PC-9 (cell line): ENCODE measurements at regions not wholly inside any gene's neighbourhood (a gene's known extent, or its start where the extent isn't known, plus 50 kb on each side); places are given as distances from the start of the nearest gene placed in this dataset.

Experiments
- EZH2 ChIP-seq: fragments of 200-600 bp; sonication (generic); IDR thresholded peaks from 2 replicates; pipeline ENCODE4 v1.8.0; 2017; ENCODE audit warnings: antibody characterized with exemption, low read depth
- TF ChIP-seq, protein P1 (sequence below): fragments of 200-600 bp; sonication (generic); conservative IDR thresholded peaks from 2 replicates; pipeline ENCODE4 v1.6.1; 2017; ENCODE audit warnings: mixed run types, antibody characterized with exemption, mild to moderate bottlenecking, moderate library complexity

DNA sequence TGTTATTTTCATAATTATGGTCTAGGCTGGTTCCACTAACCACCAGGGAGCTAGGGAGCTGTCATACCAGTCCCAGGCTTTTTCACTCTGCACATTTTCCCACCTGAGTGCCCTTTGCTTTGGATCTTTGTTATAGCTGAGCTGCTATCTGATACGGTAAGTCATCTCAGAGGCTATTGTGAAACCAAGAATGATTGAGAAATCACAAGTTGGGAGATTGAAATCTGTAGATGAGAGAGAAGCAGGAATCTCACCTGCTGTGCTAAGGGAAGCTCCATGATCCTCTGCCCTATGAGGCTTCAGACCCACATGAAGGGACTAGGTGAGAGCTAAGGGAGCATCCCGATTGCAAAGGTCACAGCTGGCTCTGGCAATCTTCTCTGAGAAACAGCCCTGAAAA is 307.8 kb downstream of the REEP3 start:
- TF ChIP-seq, protein P1, sequence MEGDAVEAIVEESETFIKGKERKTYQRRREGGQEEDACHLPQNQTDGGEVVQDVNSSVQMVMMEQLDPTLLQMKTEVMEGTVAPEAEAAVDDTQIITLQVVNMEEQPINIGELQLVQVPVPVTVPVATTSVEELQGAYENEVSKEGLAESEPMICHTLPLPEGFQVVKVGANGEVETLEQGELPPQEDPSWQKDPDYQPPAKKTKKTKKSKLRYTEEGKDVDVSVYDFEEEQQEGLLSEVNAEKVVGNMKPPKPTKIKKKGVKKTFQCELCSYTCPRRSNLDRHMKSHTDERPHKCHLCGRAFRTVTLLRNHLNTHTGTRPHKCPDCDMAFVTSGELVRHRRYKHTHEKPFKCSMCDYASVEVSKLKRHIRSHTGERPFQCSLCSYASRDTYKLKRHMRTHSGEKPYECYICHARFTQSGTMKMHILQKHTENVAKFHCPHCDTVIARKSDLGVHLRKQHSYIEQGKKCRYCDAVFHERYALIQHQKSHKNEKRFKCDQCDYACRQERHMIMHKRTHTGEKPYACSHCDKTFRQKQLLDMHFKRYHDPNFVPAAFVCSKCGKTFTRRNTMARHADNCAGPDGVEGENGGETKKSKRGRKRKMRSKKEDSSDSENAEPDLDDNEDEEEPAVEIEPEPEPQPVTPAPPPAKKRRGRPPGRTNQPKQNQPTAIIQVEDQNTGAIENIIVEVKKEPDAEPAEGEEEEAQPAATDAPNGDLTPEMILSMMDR: no peak
- no peak for TF ChIP-seq EZH2
